ENCODE measurements at regions not wholly inside any gene's neighbourhood (a gene's known extent, or its start where the extent isn't known, plus 50 kb on each side); places are given as distances from the start of the nearest gene placed in this dataset.

GRCh38 chr1:165070675-165071074 lies 285.8 kb downstream of the LMX1A start:
- TF ChIP-seq REST (IDR thresholded peaks at IDR 0.05; ENCODE audit: low read depth) (no peak), SIN3A (IDR thresholded peaks at IDR 0.05; ENCODE audit: low read depth) (no peak), EGR1 (IDR thresholded peaks at IDR 0.05; ENCODE audit: low read depth) (no peak), TCF7L2 (IDR thresholded peaks at IDR 0.05; ENCODE audit: borderline replicate concordance, extremely low read depth, insufficient read depth, insufficient read length) (no peak), ZBTB33 (IDR thresholded peaks at IDR 0.05; ENCODE audit: extremely low read depth, insufficient replicate concordance, low read length) (no peak), MAX (IDR thresholded peaks at IDR 0.05) (no peak), YY1 (IDR thresholded peaks at IDR 0.05; ENCODE audit: extremely low read depth, insufficient replicate concordance, low read depth, low read length) (no peak), FOSL1 (IDR thresholded peaks at IDR 0.05; ENCODE audit: low read depth) (no peak), JUND (IDR thresholded peaks at IDR 0.05) (no peak), CTCF (IDR thresholded peaks at IDR 0.05 in 2 of 3, conservative IDR thresholded peaks at IDR 0.05 in 1 of 3; ENCODE audit: borderline replicate concordance in 1 of 3, insufficient read depth in 1 of 3, low read depth in 2 of 3, low read length in 2 of 3) (no peak), ELF1 (IDR thresholded peaks at IDR 0.05; ENCODE audit: borderline replicate concordance, low read depth) (no peak), POLR2A (IDR thresholded peaks at IDR 0.05; ENCODE audit: borderline replicate concordance, extremely low read depth, insufficient read depth, insufficient read length) (no peak), ATF3 (IDR thresholded peaks at IDR 0.05) (no peak)
- H3K27me3 ChIP-seq (ENCODE audit: insufficient read depth, low read length) = no peaks in the 10 kb centered on the region
- ChIA-PET CTCF (no interaction called here), RAD21 (ENCODE audit: low non-redundant PET in 1 of 2, low total read pairs in 2 of 2, uncharacterized antibody in 2 of 2, unreplicated experiment in 2 of 2) (no interaction called here), POLR2A (no interaction called here)
- intact Hi-C loops (cut with micrococcal nuclease) = loop anchor here (2.0 to 5.0 kb wide), 4 partner anchors 138 to 1542 kb away; no protein-coding TSS in a partner anchor
- H3K36me3 ChIP-seq (ENCODE audit: control insufficient read depth in 1 of 2, insufficient read depth in 2 of 2, low read length in 2 of 2) = no peaks in the 10 kb centered on the region
- BruUV-seq (replicated peaks) = no TSS peak
- no peaks in the 10 kb centered on the region for H3K9me2 ChIP-seq (ENCODE audit: insufficient read depth)
- no peak overlapping the region for H3K27ac ChIP-seq (ENCODE audit: low read depth, low read length)
- H3K9me3 ChIP-seq (ENCODE audit: control insufficient read depth in 1 of 2, insufficient read depth in 1 of 2, low read depth in 1 of 2, low read length in 2 of 2) = no peaks in the 10 kb centered on the region
- no peaks in the 10 kb centered on the region for H3K4me1 ChIP-seq (ENCODE audit: control insufficient read depth in 1 of 2, insufficient read depth in 2 of 2, low read length in 2 of 2)
- no peak overlapping the region for H3K9ac ChIP-seq (ENCODE audit: low read length)
- H3K79me2 ChIP-seq (ENCODE audit: insufficient read depth, low read length) = no peaks in the 10 kb centered on the region
- no peak for ATAC-seq
- no peak overlapping the region for H3K4me3 ChIP-seq (replicated peaks in 1 of 2; ENCODE audit: low read depth in 1 of 2, low read length in 2 of 2)
- no peak for DNase-seq (ENCODE audit: low read depth, low spot score)
- no peaks in the 10 kb centered on the region for H4K20me1 ChIP-seq (ENCODE audit: insufficient read depth)
- no peak overlapping the region for H3K4me2 ChIP-seq (ENCODE audit: low read length)
- no peak overlapping the region for H2AFZ ChIP-seq (ENCODE audit: low read depth, low read length, poor library complexity, severe bottlenecking)

Data from HCT116 (cell line).